Hepatocyte (in vitro differentiated cells): ENCODE measurements at regions not wholly inside any gene's neighbourhood (a gene's known extent, or its start where the extent isn't known, plus 50 kb on each side); places are given as distances from the start of the nearest gene placed in this dataset.
"Not testable (repeated sequence)": the region's sequence is repeated elsewhere in the genome, so short reads cannot be mapped to it uniquely, and the experiment has no call there.

Experiments used
- DNase-seq: peaks from one replicate; pipeline ENCODE4 v3.0.0-alpha.2; 2016; ENCODE audit warnings: low spot score
- H2AFZ ChIP-seq: fragments of 200-600 bp; sonication (generic); 2 replicates; pipeline ENCODE4 v1.6.0; 2016; ENCODE audit warnings: antibody characterized with exemption, mild to moderate bottlenecking
- H3K27ac ChIP-seq: fragments of 200-600 bp; sonication (generic); 2 replicates; pipeline ENCODE4 v1.5.1; 2016; ENCODE audit warnings: mild to moderate bottlenecking
- H3K27me3 ChIP-seq: fragments of 200-600 bp; sonication (generic); 2 replicates; pipeline ENCODE4 v1.6.1; 2016
- H3K36me3 ChIP-seq: fragments of 200-600 bp; sonication (generic); replicated peaks from 2 replicates; pipeline ENCODE4 v1.5.1; 2016; ENCODE audit warnings: low read depth; ENCODE audit not compliant: insufficient read depth
- H3K4me1 ChIP-seq: fragments of 200-600 bp; sonication (generic); 2 replicates; pipeline ENCODE4 v1.5.1; 2016; ENCODE audit warnings: mild to moderate bottlenecking, moderate library complexity; ENCODE audit not compliant: insufficient read depth
- H3K4me2 ChIP-seq: fragments of 200-600 bp; sonication (generic); 2 replicates; pipeline ENCODE4 v1.6.0; 2016
- H3K4me3 ChIP-seq: fragments of 200-600 bp; sonication (generic); 2 replicates; pipeline ENCODE4 v1.5.1; 2016; ENCODE audit warnings: mild to moderate bottlenecking
- H3K79me2 ChIP-seq: fragments of 200-600 bp; sonication (generic); 2 replicates; pipeline ENCODE4 v1.6.0; 2017; ENCODE audit warnings: mild to moderate bottlenecking
- H3K9me2 ChIP-seq: fragments of 200-600 bp; sonication (generic); replicated peaks from 2 replicates; pipeline ENCODE4 v1.6.0; 2017; ENCODE audit warnings: mild to moderate bottlenecking; ENCODE audit not compliant: insufficient read depth
- H3K9me3 ChIP-seq: fragments of 200-600 bp; sonication (generic); 2 replicates; pipeline ENCODE4 v1.5.1; 2016; ENCODE audit warnings: low read depth, mild to moderate bottlenecking
- H4K20me1 ChIP-seq: fragments of 200-600 bp; sonication (generic); 2 replicates; pipeline ENCODE4 v1.6.0; 2016; ENCODE audit warnings: mild to moderate bottlenecking; ENCODE audit not compliant: insufficient read depth, poor library complexity, severe bottlenecking
- CTCF ChIP-seq: fragments of 200-600 bp; sonication (generic); IDR thresholded peaks from 2 replicates; pipeline ENCODE4 v1.5.1; 2016; ENCODE audit warnings: antibody characterized with exemption, mild to moderate bottlenecking; ENCODE audit not compliant: poor library complexity
- EZH2 ChIP-seq: fragments of 200-600 bp; sonication (generic); IDR thresholded peaks from 2 replicates; pipeline ENCODE4 v1.6.1; 2016; ENCODE audit warnings: antibody characterized with exemption, mild to moderate bottlenecking, borderline replicate concordance
- EZH2phosphoT487 ChIP-seq: fragments of 200-600 bp; sonication (generic); IDR thresholded peaks from one replicate; pipeline ENCODE4 v1.6.1; 2018; ENCODE audit warnings: antibody characterized with exemption, mild to moderate bottlenecking, low read depth, moderate library complexity; ENCODE audit not compliant: unreplicated experiment, severe bottlenecking
- WGBS: methylation state at CpG from one replicate; pipeline ENCODE4 v1.1.6; 2016; ENCODE audit warnings: low lambda C conversion rate; ENCODE audit errors: missing lambda C conversion rate; 5-methylcytosine and 5-hydroxymethylcytosine counted together

GRCh38 chr1:168405906-168406549, 125.4 kb downstream of the TBX19 start:
- no peak for DNase-seq
- H3K4me2 ChIP-seq, result no peak overlapping the region
- TF ChIP-seq EZH2 (no peak), EZH2phosphoT487 (no peak), CTCF (no peak)
- no peak overlapping the region for H3K27ac ChIP-seq
- no peaks in the 10 kb centered on the region for H3K79me2 ChIP-seq
- peaks cover 6% of the 10 kb centered on the region for H3K4me1 ChIP-seq
- H4K20me1 ChIP-seq, result no peaks in the 10 kb centered on the region
- 46% methylated on average over 3 of the region's 3 CpGs for WGBS
- no peaks in the 10 kb centered on the region for H3K9me2 ChIP-seq
- H3K9me3 ChIP-seq, result no peaks in the 10 kb centered on the region
- H3K4me3 ChIP-seq, result no peak overlapping the region
- H2AFZ ChIP-seq, result no peak overlapping the region
- no peaks in the 10 kb centered on the region for H3K27me3 ChIP-seq
- no peaks in the 10 kb centered on the region for H3K36me3 ChIP-seq

GRCh38 chr1:168403140-168403539, 122.5 kb downstream of the TBX19 start:
- no peak for DNase-seq
- H3K36me3 ChIP-seq, result no peaks in the 10 kb centered on the region
- no peaks in the 10 kb centered on the region for H3K9me2 ChIP-seq
- no peak overlapping the region for H3K4me3 ChIP-seq
- H4K20me1 ChIP-seq, result no peaks in the 10 kb centered on the region
- no peak overlapping the region for H3K4me2 ChIP-seq
- H3K9me3 ChIP-seq, result no peaks in the 10 kb centered on the region
- H3K4me1 ChIP-seq, result peaks cover 18% of the 10 kb centered on the region
- TF ChIP-seq EZH2, result no peak
- no peak for TF ChIP-seq EZH2phosphoT487
- TF ChIP-seq CTCF, result no peak
- no peaks in the 10 kb centered on the region for H3K27me3 ChIP-seq
- WGBS, result 88% methylated on average over 2 of the region's 2 CpGs
- H3K79me2 ChIP-seq, result no peaks in the 10 kb centered on the region
- H3K27ac ChIP-seq, result no peak overlapping the region
- H2AFZ ChIP-seq, result no peak overlapping the region

GRCh38 chr1:168402466-168402865, 121.8 kb downstream of the TBX19 start:
- H3K27me3 ChIP-seq, H3K9me3 ChIP-seq, H3K9me2 ChIP-seq, H3K4me3 ChIP-seq, H3K27ac ChIP-seq, H3K36me3 ChIP-seq, H2AFZ ChIP-seq, H4K20me1 ChIP-seq, DNase-seq, H3K79me2 ChIP-seq, H3K4me2 ChIP-seq: not testable (repeated sequence)
- WGBS, result 50% methylated on average over 3 of the region's 3 CpGs
- H3K4me1 ChIP-seq, result peaks cover 18% of the 10 kb centered on the region

GRCh38 chr1:168401341-168401740, 120.7 kb downstream of the TBX19 start:
- H3K9me3 ChIP-seq, result no peaks in the 10 kb centered on the region
- no peaks in the 10 kb centered on the region for H3K36me3 ChIP-seq
- peaks cover 18% of the 10 kb centered on the region for H3K4me1 ChIP-seq
- no peaks in the 10 kb centered on the region for H4K20me1 ChIP-seq
- DNase-seq, result no peak
- no peaks in the 10 kb centered on the region for H3K9me2 ChIP-seq
- no peaks in the 10 kb centered on the region for H3K27me3 ChIP-seq
- WGBS, result 94% methylated on average over 3 of the region's 3 CpGs
- no peaks in the 10 kb centered on the region for H3K79me2 ChIP-seq
- H2AFZ ChIP-seq, result no peak overlapping the region
- no peak overlapping the region for H3K4me2 ChIP-seq
- TF ChIP-seq CTCF (no peak), EZH2 (no peak), EZH2phosphoT487 (no peak)
- no peak overlapping the region for H3K4me3 ChIP-seq
- H3K27ac ChIP-seq, result no peak overlapping the region
